HUES64 (cell line): ENCODE measurements at regions not wholly inside any gene's neighbourhood (a gene's known extent, or its start where the extent isn't known, plus 50 kb on each side); places are given as distances from the start of the nearest gene placed in this dataset.
"Not testable (repeated sequence)": the region's sequence is repeated elsewhere in the genome, so short reads cannot be mapped to it uniquely, and the experiment has no call there.

Experiments used
- H3K27ac ChIP-seq: 2 replicates; pipeline ENCODE4 v1.7.0; 2013; ENCODE audit warnings: low read depth, low read length, inconsistent platforms
- H3K27me3 ChIP-seq: 2 replicates; pipeline ENCODE4 v1.6.1; 2013; ENCODE audit warnings: mild to moderate bottlenecking, low read length; ENCODE audit not compliant: insufficient read depth
- H3K36me3 ChIP-seq: 2 replicates; pipeline ENCODE4 v1.6.1; 2013; ENCODE audit warnings: mild to moderate bottlenecking, low read length; ENCODE audit not compliant: insufficient read depth
- H3K4me1 ChIP-seq: 2 replicates; pipeline ENCODE4 v1.6.1; 2013; ENCODE audit warnings: mild to moderate bottlenecking, low read length, moderate library complexity; ENCODE audit not compliant: insufficient read depth
- H3K4me3 ChIP-seq: 2 replicates; pipeline ENCODE4 v1.5.1; 2013; ENCODE audit warnings: mild to moderate bottlenecking, low read length, moderate library complexity
- H3K9ac ChIP-seq: 2 replicates; pipeline ENCODE4 v1.6.1; 2013; ENCODE audit warnings: mild to moderate bottlenecking, low read depth, low read length
- H3K9me3 ChIP-seq: 2 replicates; pipeline ENCODE4 v1.6.1; 2013; ENCODE audit warnings: low read depth, low read length; ENCODE audit not compliant: insufficient read depth
- WGBS: fragments of 150-250, 120-280 bp; methylation state at CpG from one replicate; pipeline ENCODE4 v1.1.7; 2013; ENCODE audit warnings: missing lambda C conversion rate; 5-methylcytosine and 5-hydroxymethylcytosine counted together

- no peaks in the 10 kb centered on the region; the same call in 1 of the 2 replicates for H3K9me3 ChIP-seq
- WGBS = 73% methylated on average over 3 of the region's 3 CpGs
- H3K36me3 ChIP-seq = no peaks in the 10 kb centered on the region
- no peak overlapping the region for H3K4me3 ChIP-seq
- no peak overlapping the region for H3K27ac ChIP-seq
- H3K27me3 ChIP-seq = no peaks in the 10 kb centered on the region
- H3K9ac ChIP-seq = no peak overlapping the region
- peaks cover 23% of the 10 kb centered on the region for H3K4me1 ChIP-seq
Measured at GRCh38 chr3:24689353-24689752, 194.7 kb upstream of the THRB start.

- peaks cover 13% of the 10 kb centered on the region for H3K4me1 ChIP-seq
- WGBS = 96% methylated on average over 1 of the region's 1 CpG
- H3K27ac ChIP-seq = no peak overlapping the region
- no peak overlapping the region for H3K4me3 ChIP-seq
- no peaks in the 10 kb centered on the region for H3K27me3 ChIP-seq
- no peak overlapping the region for H3K9ac ChIP-seq
- no peaks in the 10 kb centered on the region; the same call in 1 of the 2 replicates for H3K9me3 ChIP-seq
- H3K36me3 ChIP-seq = no peaks in the 10 kb centered on the region
Measured at GRCh38 chr3:24690777-24691176, 196.1 kb upstream of the THRB start.

GRCh38 chr3:24699078-24699477 is 204.4 kb upstream of the THRB start:
- H3K9me3 ChIP-seq, H3K4me3 ChIP-seq, H3K27ac ChIP-seq, H3K9ac ChIP-seq, H3K4me1 ChIP-seq, H3K27me3 ChIP-seq, H3K36me3 ChIP-seq: not testable (repeated sequence)
- 76% methylated on average over 1 of the region's 1 CpG for WGBS

GRCh38 chr3:24704496-24704895 is 209.8 kb upstream of the THRB start:
- no peak overlapping the region for H3K9ac ChIP-seq
- 83% methylated on average over 3 of the region's 3 CpGs for WGBS

GRCh38 chr3:24707936-24708335 is 213.3 kb upstream of the THRB start:
- no peak overlapping the region for H3K4me3 ChIP-seq
- H3K27ac ChIP-seq = no peak overlapping the region
- H3K9me3 ChIP-seq = no peaks in the 10 kb centered on the region
- no peaks in the 10 kb centered on the region for H3K4me1 ChIP-seq
- no peaks in the 10 kb centered on the region for H3K36me3 ChIP-seq
- no peak overlapping the region for H3K9ac ChIP-seq
- H3K27me3 ChIP-seq = no peaks in the 10 kb centered on the region

More at GRCh38 chr3:24704496-24704895, 209.8 kb upstream of the THRB start:
- Histone ChIP-seq H3K27ac (no peak overlapping the region), H3K9me3 (no peaks in the 10 kb centered on the region), H3K27me3 (no peaks in the 10 kb centered on the region), H3K4me1 (no peaks in the 10 kb centered on the region), H3K36me3 (no peaks in the 10 kb centered on the region), H3K4me3 (no peak overlapping the region)

GRCh38 chr3:24709956-24710355 is 215.3 kb upstream of the THRB start:
- no peaks in the 10 kb centered on the region for H3K4me1 ChIP-seq
- no peaks in the 10 kb centered on the region for H3K27me3 ChIP-seq
- H3K9me3 ChIP-seq = no peaks in the 10 kb centered on the region
- no peaks in the 10 kb centered on the region for H3K36me3 ChIP-seq
- no peak overlapping the region for H3K9ac ChIP-seq
- H3K27ac ChIP-seq = no peak overlapping the region
- H3K4me3 ChIP-seq = no peak overlapping the region
- WGBS = 90% methylated on average over 1 of the region's 1 CpG

GRCh38 chr3:24713516-24713915 is 218.9 kb upstream of the THRB start:
- WGBS = 70% methylated on average over 2 of the region's 2 CpGs
- Histone ChIP-seq H3K36me3 (no peaks in the 10 kb centered on the region), H3K4me1 (no peaks in the 10 kb centered on the region), H3K27me3 (no peaks in the 10 kb centered on the region), H3K4me3 (no peak overlapping the region), H3K9me3 (no peaks in the 10 kb centered on the region), H3K27ac (no peak overlapping the region), H3K9ac (no peak overlapping the region)

- Histone ChIP-seq H3K4me1 (no peaks in the 10 kb centered on the region), H3K27ac (no peak overlapping the region), H3K9me3 (no peaks in the 10 kb centered on the region), H3K9ac (no peak overlapping the region), H3K36me3 (no peaks in the 10 kb centered on the region), H3K4me3 (no peak overlapping the region), H3K27me3 (no peaks in the 10 kb centered on the region)
Measured at GRCh38 chr3:24714436-24714835, 219.8 kb upstream of the THRB start.

GRCh38 chr3:24715171-24715792 is 220.6 kb upstream of the THRB start:
- no peaks in the 10 kb centered on the region for H3K9me3 ChIP-seq
- no peaks in the 10 kb centered on the region for H3K4me1 ChIP-seq
- H3K36me3 ChIP-seq = no peaks in the 10 kb centered on the region
- no peak overlapping the region for H3K4me3 ChIP-seq
- 82% methylated on average over 4 of the region's 5 CpGs for WGBS
- no peaks in the 10 kb centered on the region for H3K27me3 ChIP-seq
- no peak overlapping the region for H3K27ac ChIP-seq
- no peak overlapping the region for H3K9ac ChIP-seq

GRCh38 chr3:24722087-24722486 is 227.4 kb upstream of the THRB start:
- no peak overlapping the region for H3K9ac ChIP-seq
- no peaks in the 10 kb centered on the region for H3K9me3 ChIP-seq
- no peaks in the 10 kb centered on the region for H3K27me3 ChIP-seq
- no peak overlapping the region for H3K4me3 ChIP-seq
- H3K4me1 ChIP-seq = no peaks in the 10 kb centered on the region
- no peaks in the 10 kb centered on the region for H3K36me3 ChIP-seq
- WGBS = 98% methylated on average over 5 of the region's 5 CpGs
- no peak overlapping the region for H3K27ac ChIP-seq

GRCh38 chr3:24725514-24726255 is 231.0 kb upstream of the THRB start:
- 87% methylated on average over 3 of the region's 3 CpGs for WGBS
- Histone ChIP-seq H3K27me3 (no peaks in the 10 kb centered on the region), H3K27ac (no peak overlapping the region), H3K36me3 (no peaks in the 10 kb centered on the region), H3K9me3 (no peaks in the 10 kb centered on the region), H3K4me1 (no peaks in the 10 kb centered on the region), H3K4me3 (no peak overlapping the region), H3K9ac (no peak overlapping the region)
